EL (cell line): ENCODE measurements at regions not wholly inside any gene's neighbourhood (a gene's known extent, or its start where the extent isn't known, plus 50 kb on each side); places are given as distances from the start of the nearest gene placed in this dataset.

Experiments used
- DNase-seq: peaks from one replicate; pipeline ENCODE4 v3.0.0-alpha.2; 2016

DNA sequence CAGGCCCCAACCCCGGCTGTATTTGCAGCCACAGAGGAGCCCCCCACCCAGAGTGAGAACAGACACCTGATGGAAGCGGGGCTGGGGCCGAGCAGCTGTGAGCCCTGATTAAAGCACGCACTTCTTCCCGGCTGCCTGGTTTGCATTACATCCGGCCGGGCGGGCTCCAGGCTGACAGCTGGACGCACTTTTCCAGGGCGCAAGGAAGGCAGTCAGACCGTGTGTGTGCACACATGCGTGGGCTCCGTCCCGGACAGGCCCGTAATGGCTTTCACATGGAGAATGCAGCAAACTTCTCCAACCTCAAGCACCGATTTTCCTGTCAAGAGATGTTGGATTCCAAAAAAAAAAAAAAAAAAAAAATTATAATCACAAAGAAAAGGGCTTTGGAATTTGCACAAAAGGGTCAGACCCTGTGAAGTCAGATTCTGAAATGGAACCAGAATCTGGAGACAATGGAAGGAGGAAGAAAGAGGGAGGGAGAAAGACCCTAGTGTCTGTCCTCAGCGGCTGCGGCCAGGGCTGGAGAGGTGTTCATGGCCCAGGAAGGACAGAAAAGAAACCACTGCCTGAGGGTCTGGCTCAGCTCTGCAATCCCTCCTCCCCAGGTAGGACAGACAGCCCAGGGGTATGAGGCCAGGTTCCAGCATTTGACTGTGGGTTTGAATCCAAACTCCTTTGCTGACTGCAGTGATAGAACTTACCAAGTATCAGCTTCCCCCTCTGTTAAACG, 365.5 kb downstream of the MN1 start:
- peak; percentile 37 for DNase-seq

DNA sequence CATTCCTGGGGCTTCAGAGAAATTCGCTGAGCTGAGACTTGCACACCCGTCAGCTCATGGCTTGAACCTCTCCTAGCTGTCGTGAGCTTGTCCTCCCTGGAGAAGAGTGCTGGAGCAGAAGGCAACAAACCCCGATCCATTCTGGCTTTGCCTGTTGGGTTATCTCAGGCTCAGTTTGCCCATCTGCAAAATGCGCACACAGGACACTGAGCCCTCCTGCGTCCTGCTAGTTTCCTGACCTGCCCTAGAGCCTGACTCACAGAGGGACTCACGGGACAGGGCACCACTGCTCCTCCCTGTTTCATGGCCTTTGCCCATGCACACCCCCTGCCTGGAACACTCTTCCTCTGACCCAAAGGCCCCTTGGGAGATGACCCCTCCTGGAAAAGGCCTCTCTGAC, 365.0 kb downstream of the MN1 start:
- no peak for DNase-seq

DNA sequence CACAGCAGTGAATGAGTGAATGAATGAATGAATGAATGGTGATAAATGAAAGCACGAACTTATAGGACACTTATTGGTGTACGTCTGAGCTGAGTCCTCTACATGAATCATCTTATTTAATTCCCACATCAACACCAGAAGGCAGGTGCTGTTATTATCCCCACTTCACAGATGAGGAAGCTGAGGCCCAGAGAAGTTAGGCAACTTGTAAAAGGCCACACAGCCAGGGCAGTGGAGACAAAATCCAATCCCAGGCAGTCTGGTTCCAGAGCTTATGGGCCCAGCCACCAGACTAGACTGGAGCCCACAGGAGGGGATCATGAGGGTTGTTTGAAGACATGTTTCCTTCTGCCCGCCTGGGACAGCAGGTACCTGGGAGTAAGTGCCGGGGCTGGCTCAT, 364.0 kb downstream of the MN1 start:
- DNase-seq = no peak

DNA sequence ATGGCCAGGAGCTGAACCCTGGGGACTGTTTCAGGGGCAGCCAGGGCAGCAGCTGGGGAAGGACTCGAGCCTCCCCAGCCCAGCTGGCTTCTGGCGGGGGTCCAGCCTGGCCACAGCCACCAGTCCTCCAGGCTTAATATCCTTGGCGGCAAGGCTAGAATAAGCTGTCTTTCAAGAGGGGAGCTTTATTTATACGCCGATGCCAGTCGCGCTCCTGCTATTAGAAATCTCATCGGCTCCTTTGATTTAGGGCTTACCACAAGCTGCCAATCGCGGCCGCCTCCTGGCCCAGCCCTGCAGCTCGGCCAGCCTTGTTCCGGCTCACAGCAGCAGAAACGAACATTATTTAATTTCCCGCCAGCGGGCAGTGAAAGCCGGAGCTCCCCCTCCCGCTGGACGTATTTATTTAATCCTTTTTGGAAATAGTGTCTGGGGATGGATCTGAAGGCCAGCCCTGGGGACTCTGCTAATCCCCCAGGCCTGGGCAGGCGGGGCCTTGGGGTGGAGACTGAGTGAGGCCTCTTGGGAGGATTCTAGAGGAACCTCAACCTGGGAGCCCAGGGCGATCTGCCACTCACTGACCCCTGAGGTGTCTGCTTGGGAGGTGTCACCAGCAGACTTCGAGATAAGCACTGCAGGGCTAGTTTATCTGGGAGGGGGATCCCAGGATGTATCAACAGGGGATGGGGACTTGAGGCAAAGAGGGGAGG, 363.1 kb downstream of the MN1 start:
- peak; percentile 18 for DNase-seq

DNA sequence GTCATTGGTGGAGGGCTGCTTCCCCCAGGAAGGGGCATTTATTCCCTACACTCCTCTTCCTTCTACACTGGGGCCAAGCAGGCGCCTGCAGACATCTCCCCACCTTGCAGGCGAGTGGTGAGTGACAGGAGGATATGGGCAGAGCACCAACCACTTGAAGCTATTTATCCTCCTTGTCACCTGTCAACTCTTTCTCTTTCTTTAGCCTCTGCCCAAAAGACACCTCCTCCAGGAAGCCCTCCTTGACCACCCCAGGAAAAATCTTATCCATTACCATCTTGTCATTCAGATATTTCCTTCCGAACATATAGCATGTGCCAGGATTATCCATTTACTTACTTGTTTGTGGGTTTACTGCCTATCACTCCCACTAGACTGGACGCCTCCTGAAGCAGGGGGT, 362.4 kb downstream of the MN1 start:
- DNase-seq = no peak

DNA sequence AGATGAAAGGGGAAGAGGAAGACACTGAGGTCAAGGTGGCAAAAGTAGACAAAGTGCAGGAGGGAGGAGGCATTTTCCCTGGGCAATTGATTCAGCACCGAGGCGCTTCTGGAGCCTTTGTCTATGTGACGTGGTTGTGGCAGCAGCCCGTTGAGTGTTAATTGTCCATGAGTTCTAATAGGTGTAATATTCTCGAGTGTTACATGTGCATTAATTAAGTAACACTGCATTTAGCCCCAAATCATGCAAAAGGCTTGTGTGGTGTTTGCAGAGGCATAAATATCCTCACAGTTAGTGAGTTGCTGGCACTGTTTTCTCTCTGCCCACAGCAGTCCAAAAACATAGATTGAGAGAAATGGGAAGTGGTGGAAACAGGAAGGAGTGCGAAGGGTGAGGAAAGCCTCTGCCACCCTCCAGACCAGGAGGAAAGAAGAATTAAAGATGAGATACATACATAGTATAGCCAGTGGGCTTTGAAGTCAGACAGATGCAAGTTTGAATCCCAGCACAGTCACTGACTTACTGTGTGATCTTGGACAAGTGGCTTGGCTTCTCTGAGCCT, 361.2 kb downstream of the MN1 start:
- DNase-seq = no peak

DNA sequence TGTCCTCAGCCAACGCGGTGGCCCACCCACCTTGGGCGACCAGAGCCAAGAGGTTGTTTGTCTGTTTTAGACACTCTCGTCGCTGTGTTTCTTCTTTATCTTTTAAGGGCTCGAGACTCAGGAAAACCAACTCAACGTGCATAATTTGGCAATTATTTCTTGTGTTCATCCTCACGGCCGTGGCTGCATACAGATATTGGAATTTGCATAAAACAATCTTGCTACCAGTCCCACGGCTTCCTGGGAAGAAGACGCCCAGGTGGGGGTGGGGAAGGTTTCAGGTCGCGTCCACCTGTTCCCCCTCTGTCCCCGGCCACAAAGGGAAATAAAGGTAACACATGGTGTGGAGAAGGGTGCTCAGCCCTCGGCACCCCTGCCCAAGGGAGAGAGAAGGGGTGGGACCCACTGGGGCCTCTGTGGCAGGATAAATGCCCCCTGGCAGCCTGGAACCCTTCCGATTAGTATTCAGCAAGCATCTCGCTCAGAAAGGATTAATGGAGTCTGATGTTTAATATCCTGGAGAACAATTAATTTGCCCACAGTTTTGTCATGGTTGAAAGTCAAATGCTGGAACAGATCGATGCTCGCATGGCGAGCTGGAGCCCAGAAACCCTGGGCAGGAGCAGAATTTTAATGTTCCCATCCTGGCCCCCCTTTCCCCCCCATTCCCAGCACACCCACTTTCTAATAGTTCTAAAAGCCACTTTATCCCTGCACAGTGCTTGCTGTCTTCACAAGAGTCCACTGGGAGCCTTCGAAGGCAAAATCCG, 359.7 kb downstream of the MN1 start:
- DNase-seq = no peak

DNA sequence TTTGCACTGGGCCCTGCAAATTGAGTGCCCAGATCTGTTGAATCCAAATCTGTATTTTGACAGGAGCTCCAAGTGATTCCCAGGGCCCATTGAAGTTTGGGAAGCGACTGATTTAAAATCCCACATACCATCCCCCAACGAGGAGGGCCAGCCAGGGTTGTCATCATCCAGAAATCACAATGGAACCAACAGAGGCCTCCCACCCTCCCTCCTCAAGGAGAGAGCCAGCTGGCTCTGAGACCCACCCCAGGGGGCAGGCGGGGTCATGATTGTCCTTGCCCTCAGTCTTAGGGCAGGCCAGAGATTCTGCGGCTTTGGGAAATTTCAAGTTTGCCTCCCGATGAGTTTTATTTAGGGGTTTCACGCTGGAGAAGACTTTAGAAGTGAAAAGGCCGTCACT, 358.2 kb downstream of the MN1 start:
- no peak for DNase-seq

DNA sequence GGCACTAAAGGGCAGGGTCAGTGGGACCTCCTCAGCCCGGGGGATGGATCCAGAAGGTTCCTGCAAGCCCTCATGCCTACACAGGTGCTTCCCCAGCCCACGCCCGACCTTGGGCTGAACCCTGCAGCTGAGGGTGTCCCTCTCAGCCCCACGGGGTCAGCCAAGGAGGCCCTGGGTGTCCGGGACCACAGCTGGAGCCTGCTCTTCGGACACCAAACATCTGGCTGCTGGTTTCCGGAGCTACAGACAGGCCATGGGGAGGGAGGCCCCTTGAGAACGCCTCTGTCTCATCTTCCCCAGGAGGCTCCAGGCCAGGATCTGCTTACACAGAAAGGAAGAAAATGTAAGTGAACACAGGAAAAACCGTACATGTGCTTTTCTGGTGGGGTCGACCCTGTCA, 355.7 kb downstream of the MN1 start:
- DNase-seq = no peak

DNA sequence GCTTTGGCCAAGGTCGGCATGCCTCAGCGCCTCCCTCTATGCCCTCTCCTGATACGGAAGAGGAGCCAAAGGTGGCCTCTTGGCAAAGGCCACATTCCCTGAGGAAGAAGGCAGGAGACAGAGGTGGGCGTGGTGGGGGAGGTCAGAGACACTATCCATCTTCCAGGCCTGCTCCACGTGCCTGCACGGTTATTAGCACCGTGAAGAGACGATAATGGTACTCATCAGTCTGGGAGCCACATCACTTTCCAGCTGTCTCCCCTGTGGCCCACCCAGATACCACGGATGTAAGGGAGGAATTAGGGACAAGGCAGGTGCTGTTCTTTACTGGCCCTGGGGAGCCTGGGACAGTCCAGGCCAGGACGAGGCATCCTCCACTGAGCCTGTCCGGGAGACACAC, 354.3 kb downstream of the MN1 start:
- no peak for DNase-seq

DNA sequence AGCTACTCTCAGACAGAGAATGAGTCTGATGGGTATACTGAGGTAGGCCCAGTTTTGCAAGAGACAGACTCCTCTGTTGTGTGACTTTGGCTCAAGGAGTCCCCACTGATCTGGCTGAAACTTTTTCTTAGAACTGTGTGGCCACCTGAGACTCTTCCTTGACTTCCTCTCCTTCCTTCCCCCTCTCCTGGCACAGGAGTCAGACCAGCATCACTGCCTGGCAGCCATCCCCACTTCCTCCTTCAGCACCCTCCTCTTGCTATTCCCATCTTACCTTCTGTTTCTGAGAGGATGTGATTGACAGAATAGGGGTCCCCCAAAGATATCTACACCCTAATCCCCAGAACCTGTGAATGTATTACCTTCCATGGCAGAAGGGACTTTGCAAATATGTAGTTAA, 351.1 kb downstream of the MN1 start:
- no peak for DNase-seq

DNA sequence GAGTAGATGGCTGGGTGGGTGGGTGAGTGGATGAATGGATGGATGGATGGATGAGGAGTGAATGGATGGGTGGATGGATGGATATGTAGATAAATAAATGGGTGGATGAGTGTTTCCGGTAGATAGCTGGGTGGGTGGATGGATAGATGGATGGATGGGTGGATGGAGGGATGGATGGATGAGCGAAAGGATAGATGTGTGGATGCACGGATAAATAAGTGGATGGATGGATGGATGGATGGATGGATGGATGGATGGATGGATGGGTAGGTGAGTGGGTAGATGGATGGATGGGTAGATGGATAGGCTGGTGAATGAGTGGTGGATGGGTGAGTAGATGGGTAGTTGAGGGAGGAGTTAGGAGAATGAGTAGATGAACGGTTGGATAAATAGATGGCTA, 349.3 kb downstream of the MN1 start:
- DNase-seq = no peak

DNA sequence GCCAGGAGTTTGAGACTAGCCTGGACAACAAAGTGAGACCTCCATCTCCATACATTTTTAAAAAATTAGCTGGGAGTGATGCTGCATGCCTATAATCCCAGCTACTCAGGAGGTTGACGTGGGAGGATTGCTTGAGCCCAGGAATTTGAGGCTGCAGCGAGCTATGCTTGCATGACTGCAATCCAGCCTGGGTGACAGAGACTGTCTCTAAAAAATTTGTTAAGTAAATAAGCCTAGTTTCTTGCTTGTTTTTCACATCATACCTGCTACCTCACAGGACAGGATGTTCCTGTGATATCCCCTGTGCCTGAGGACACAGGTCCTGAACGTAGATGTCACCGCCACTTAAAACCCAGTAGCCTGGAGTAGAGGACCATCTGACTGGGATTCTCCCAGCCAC, 348.6 kb downstream of the MN1 start:
- no peak for DNase-seq

DNA sequence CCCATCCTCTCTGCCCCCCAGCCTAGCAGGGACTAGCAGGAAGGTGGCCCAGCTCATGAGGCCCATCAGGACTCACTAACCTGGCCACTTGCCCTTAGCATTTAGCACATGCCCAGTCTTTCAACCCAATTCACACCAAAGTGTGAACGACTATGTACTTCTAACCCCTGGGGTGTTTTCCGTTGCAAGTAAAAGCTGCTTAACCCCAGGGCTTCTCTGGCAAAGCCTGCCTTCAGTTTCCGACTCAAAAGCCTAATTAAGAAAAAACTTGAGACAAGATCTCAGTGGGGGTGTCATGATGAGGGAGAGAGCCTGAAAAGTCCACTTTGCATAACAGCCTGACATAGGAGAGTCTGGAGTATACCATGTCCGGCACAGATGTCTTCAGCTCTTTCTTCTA, 347.8 kb downstream of the MN1 start:
- DNase-seq = no peak

DNA sequence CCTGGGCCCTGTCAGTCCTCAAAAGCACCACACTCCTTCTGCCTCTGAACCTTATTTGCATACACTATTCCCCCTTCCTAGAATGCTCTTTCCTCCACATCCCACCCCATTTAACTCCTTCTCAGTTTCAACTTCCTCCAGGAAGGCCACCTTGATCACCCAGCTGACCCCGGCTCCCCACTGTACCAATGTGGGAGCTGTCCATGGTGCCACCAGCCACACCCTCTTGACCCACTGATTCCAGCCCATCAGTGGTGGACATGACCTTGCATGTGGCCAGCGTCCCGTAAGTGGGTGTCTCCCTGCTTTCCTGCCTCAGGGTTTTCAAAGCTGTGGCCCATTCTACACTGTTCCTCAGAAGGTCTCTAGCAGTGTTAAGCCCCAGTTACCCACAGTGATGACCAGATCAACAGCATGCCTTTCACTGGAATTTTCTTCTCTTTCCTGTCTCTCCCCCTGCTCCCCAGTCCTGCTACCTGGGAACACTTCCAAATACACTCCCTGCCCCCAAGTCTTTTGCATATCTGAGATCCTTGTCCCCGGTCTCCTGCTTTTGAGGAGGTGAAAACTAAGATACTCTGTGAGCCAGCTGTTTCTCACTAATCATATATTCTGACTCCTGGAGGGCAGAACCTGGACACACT, 346.6 kb downstream of the MN1 start:
- no peak for DNase-seq

DNA sequence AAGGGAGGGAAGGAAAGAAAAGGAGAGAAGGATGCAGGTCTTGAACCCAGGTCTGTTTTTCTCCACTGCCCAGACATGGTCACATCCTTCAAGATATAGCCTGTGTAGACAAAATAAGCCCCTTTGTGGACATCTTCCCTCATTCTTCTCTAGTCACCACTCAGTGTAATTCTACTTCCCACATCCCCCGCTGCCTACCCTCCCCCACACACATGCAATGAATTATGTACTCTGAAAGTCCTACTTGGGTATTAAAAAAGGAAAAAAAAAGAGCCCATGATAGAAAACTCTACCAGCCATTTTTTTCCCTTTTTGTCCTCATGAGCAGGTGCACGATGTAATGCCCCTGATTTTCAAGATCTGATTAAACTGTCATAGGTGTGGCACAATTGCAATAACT, 346.0 kb downstream of the MN1 start:
- no peak for DNase-seq

DNA sequence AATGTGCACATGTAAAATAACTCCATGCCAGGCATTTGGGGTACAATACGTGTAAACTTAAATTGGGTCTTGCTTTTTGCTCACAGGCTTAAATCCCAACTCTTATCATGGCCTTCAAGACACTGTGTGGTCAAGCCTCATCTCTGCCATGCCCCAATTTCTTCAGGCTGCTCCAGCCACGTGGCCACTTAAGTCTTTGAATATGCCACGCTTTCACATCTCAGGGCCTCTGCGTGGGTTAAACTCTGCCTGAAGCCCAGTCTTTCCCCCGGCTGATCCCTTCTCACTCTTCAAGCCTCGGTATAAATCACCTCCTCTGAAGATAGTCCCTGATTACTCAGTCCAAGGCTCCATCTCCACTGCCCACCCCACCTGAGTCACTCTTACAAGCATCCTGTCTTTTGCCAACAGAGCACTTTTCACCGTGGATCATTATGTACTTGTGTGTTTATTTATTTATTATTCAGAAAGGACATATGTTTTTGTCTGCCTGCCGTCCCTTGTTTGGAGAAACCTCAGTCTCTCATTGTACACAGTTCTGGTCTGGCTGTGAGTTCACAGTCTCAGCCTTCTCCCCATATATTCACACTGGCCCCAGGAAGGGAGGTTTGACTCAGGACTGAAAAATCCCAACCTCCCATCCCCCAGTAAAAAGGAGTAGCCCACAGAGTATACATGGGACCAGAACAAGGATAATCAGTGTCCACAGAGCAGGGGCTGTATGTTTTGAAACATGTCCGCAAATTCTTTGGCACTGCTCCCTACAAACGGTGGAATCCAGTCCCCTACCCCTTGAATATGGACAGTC, 344.7 kb downstream of the MN1 start:
- DNase-seq = peak; percentile 94

DNA sequence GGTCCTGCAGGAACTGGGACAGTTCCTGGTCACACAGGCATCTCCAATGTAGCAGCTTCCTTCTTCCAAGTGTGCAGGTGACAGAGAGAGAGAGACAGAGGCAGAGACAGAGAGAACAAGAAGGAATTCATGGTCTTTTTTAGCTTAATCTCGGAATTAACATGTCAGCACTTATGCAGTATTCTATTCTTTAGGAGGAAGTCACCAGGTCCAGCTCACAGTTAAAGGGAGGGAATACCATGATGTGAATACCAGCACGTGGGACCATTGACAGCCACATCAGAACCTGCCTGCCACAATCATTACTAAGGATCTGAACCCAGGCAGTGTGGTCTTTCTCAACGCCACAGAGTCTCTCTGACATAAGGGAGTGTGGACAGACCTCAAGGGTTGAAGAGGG, 341.6 kb downstream of the MN1 start:
- DNase-seq = no peak

DNA sequence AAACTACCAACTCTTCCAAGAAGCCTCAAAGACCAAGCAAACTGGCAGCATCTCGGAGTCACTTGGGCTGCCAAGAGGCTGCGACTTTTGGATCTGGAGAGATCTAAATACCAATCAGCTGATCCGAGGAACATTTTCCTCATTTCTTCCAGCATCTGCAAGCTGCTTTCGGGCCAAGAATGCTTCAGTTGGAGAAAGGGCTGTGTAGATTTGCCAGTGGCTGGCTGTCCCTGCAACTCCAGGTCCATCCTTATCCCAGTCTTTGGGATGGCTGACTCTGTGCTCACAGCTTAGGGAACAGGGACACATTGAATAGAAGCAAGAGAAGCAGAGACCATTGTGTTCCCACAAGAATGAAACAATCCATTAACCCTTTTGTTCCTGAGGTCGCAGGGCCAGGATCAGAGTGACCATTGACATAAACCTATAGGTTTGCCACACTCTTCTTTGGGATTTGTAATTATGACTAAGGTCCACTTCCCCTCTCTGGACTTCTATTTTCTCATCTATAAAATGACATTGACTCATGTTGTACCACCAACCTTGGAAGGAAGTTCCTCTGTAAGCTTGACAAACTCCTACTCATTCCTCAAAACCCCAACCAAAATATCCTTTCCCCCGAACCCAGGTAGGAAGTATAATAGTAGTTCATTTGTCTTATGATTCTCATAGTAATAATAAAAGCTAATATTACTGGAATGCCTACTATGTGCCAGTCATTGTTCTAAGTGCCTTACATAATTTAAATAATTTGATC, 340.8 kb downstream of the MN1 start:
- DNase-seq = peak; percentile 42

DNA sequence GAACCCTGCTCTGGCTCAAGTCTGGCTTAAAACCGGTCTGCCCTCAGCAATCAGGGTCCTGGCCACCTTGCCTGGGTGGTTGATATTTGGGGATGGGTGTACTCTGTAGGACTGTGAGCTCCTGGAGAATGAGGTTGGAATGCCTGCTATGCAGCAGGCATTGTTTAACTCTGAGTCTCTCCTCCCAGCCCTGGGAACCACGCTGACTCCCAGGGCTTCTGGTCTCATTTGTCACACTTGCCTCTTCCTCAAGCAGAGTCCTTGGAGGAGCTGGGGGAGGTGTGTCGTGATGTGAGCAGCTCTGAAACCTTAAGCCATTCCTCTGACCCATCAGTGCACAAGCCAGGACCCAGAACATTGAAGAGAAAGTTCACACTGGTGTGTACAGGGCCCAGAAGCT, 340.1 kb downstream of the MN1 start:
- peak; percentile 99 for DNase-seq

DNA sequence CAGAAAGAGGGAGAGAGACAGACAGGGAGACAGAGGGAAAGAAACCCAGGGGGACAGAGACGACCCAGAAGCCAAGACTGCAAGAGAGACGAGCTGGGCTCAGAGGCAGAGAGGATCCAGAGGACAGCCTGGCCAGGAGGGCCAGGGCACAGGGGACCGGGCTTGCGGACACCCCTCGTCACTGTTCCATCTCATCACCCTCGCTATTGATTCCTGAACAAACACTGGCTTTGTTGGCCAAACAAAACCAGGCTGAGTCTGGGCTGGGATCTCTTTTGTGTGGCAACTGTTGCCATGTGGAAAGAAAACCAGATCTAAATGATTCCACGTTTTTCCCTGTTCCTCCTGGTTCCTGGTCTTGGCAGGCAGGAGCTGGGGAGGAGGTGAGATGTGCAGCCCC, 339.4 kb downstream of the MN1 start:
- no peak for DNase-seq
